ENCODE measurements at regions not wholly inside any gene's neighbourhood (a gene's known extent, or its start where the extent isn't known, plus 50 kb on each side); places are given as distances from the start of the nearest gene placed in this dataset.

GRCh38 chr7:92992483-92992882, 125.3 kb downstream of the SAMD9 start:
- no peak for TF ChIP-seq SPI1 (IDR thresholded peaks at IDR 0.05; ENCODE audit: borderline replicate concordance, low read depth)
- TF ChIP-seq REST (IDR thresholded peaks at IDR 0.05; ENCODE audit: insufficient replicate concordance, low read depth): no peak
- TF ChIP-seq POLR2AphosphoS5 (IDR thresholded peaks at IDR 0.05; ENCODE audit: low read depth): no peak
- TF ChIP-seq GABPA (IDR thresholded peaks at IDR 0.05; ENCODE audit: low read depth): no peak
- TF ChIP-seq CTCF (IDR thresholded peaks at IDR 0.05; ENCODE audit: insufficient read depth, low read length): no peak
- no peak overlapping the region for H3K4me3 ChIP-seq (replicated peaks; ENCODE audit: insufficient read depth, low read length)

GRCh38 chr7:92991190-92991589, 126.6 kb downstream of the SAMD9 start:
- Histone ChIP-seq H3K4me3 (replicated peaks; ENCODE audit: insufficient read depth, low read length) (no peak overlapping the region), H3K27ac (replicated peaks) (no peak overlapping the region), H3K27me3 (ENCODE audit: insufficient read depth, poor library complexity, severe bottlenecking) (no peaks in the 10 kb centered on the region)
- TF ChIP-seq SPI1 (IDR thresholded peaks at IDR 0.05; ENCODE audit: borderline replicate concordance, low read depth): no peak
- no peak for TF ChIP-seq POLR2AphosphoS5 (IDR thresholded peaks at IDR 0.05; ENCODE audit: low read depth)
- TF ChIP-seq GABPA (IDR thresholded peaks at IDR 0.05; ENCODE audit: low read depth): no peak
- TF ChIP-seq REST (IDR thresholded peaks at IDR 0.05; ENCODE audit: insufficient replicate concordance, low read depth): no peak
- TF ChIP-seq CTCF (IDR thresholded peaks at IDR 0.05; ENCODE audit: insufficient read depth, low read length): no peak
- DNase-seq (ENCODE audit: low read depth in 1 of 2, low spot score in 1 of 2): no peak

More at GRCh38 chr7:92992483-92992882, 125.3 kb downstream of the SAMD9 start:
- Histone ChIP-seq H3K27me3 (ENCODE audit: insufficient read depth, poor library complexity, severe bottlenecking) (no peaks in the 10 kb centered on the region), H3K27ac (replicated peaks) (no peak overlapping the region)
- DNase-seq (ENCODE audit: low read depth in 1 of 2, low spot score in 1 of 2): no peak

- Histone ChIP-seq H3K27ac (replicated peaks) (no peak overlapping the region), H3K27me3 (ENCODE audit: insufficient read depth, poor library complexity, severe bottlenecking) (no peaks in the 10 kb centered on the region), H3K4me3 (replicated peaks; ENCODE audit: insufficient read depth, low read length) (no peak overlapping the region)
- DNase-seq (ENCODE audit: low read depth in 1 of 2, low spot score in 1 of 2): no peak
- no peak for TF ChIP-seq POLR2AphosphoS5 (IDR thresholded peaks at IDR 0.05; ENCODE audit: low read depth)
Observed at GRCh38 chr7:92988941-92989545, 128.7 kb downstream of the SAMD9 start.

- Histone ChIP-seq H3K27me3 (ENCODE audit: insufficient read depth, poor library complexity, severe bottlenecking) (no peaks in the 10 kb centered on the region), H3K27ac (replicated peaks) (no peak overlapping the region), H3K4me3 (replicated peaks; ENCODE audit: insufficient read depth, low read length) (no peak overlapping the region)
- TF ChIP-seq CTCF (IDR thresholded peaks at IDR 0.05; ENCODE audit: insufficient read depth, low read length): no peak
- TF ChIP-seq SPI1 (IDR thresholded peaks at IDR 0.05; ENCODE audit: borderline replicate concordance, low read depth): no peak
- no peak for TF ChIP-seq GABPA (IDR thresholded peaks at IDR 0.05; ENCODE audit: low read depth)
- no peak for TF ChIP-seq POLR2AphosphoS5 (IDR thresholded peaks at IDR 0.05; ENCODE audit: low read depth)
- DNase-seq (ENCODE audit: low read depth in 1 of 2, low spot score in 1 of 2): no peak
Observed at GRCh38 chr7:92988051-92988450, 129.7 kb downstream of the SAMD9 start.

All from HL-60 (cell line).